ENCODE measurements at regions not wholly inside any gene's neighbourhood (a gene's known extent, or its start where the extent isn't known, plus 50 kb on each side); places are given as distances from the start of the nearest gene placed in this dataset.
"Not testable (repeated sequence)": the region's sequence is repeated elsewhere in the genome, so short reads cannot be mapped to it uniquely, and the experiment has no call there.

DNA sequence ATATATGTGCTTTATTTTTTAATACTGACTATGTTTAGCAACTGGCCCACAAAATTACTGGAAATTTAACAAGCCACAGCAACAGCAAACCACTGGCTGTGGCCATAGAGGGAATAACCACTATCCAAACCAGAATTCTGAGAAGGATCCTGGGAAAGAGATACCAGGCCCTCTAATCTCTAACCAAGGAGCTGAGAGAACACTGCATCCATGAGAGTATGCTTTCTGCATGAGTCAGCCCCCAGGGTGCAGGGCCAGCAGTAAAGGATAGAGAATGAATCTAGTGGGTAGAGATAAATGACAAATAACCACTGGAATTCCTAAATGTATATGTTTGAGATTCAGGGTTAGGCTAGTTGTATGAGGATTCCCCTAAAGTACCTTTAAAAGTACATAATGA lies 221.8 kb downstream of the KIT start:
- DNase-seq (ENCODE audit: extremely low read depth in 1 of 11, low read depth in 9 of 11, low spot score in 4 of 11), result no peak

DNA sequence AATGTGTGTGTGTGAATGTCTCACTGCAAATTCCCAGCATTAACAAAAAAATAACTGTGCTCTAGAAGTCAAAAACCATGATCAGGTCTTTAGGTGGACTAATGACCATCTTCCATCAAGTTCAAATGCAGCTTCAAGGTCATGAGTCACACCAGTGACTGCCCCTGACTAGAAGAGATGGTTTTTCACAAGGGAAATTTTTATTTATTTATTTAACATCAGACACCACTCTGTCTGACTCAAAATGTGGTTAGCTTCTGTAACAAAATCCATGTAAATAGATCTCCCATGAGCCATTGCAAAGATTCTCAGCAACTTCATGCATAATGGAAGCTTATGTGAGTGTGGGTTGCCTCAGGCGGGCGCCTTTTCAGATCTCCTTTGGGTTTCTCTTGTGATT lies 219.2 kb downstream of the KIT start:
- DNase-seq (ENCODE audit: extremely low read depth in 1 of 11, low read depth in 9 of 11, low spot score in 4 of 11), result no peak

DNA sequence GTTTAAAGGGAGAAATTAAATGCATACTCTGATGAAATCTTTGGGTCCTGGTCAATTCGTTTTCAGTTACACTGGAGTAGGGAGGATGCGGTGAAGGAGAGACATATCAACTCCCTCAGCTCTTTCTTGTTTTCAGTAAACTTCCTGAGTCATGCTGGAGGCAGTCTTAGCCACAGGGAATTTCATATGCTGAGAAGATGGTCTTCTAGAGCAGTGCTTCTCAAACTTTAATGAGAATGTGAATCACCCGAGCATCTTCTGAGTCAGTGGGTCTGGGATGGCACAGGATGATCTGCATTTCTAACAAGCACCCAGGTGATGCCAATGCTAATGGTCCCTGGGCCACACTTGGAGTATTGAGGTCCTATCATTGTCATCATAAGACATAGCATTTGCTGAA lies 214.5 kb downstream of the KIT start:
- no peak for DNase-seq (ENCODE audit: extremely low read depth in 1 of 11, low read depth in 9 of 11, low spot score in 4 of 11)

DNA sequence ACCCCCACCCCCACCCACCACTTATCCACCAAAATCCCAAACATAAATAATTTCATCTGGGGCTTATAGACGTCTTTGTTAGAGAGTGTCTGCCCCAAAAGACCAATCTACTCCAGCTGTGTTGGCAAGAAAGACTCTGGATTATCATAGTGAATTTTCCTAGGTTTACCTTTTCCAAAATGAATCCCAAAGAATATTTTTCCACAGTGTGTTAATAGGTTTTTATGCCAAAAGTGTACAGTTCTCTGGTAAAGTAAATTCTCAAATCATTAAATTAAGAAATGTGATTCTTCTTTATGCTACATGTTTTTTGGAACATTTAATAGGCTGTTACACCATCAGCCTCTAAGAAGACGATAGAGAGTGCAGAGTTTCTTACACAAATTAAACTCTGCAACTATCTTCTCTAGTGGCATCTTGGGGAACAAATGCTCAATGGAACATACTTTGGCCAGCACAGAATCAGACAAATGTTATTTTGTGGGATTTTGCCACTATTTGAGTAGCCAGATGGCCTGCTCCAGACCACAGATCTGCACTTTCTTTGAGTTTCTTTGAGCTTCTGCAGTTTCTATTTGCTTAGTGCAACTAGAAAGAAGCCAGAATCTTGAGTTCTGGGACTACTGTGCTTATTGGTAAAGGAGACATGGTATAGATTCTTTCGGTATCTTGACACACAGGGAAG lies 206.0 kb downstream of the KIT start:
- no peak for DNase-seq (ENCODE audit: extremely low read depth in 1 of 11, low read depth in 9 of 11, low spot score in 4 of 11)

DNA sequence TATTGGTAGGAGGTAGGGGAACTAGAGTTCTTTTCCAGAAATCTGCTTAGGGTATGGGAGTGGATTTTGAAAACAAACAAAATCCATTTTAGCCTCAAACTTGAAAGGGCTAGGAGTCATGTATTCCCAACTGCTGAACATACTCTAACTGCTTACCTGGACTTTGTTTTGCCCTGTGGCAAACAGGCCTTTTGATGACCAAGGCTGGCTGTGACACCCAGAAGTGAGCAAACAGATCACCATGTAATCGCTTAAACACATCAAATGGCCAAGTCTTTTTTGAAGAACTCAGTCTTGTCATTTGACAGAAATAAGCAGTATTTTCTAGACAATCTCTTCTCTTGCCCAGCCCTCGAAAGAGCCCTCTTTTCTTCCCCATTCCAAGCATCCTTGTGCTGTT lies 203.4 kb downstream of the KIT start:
- DNase-seq (ENCODE audit: extremely low read depth in 1 of 11, low read depth in 9 of 11, low spot score in 4 of 11), result no peak

DNA sequence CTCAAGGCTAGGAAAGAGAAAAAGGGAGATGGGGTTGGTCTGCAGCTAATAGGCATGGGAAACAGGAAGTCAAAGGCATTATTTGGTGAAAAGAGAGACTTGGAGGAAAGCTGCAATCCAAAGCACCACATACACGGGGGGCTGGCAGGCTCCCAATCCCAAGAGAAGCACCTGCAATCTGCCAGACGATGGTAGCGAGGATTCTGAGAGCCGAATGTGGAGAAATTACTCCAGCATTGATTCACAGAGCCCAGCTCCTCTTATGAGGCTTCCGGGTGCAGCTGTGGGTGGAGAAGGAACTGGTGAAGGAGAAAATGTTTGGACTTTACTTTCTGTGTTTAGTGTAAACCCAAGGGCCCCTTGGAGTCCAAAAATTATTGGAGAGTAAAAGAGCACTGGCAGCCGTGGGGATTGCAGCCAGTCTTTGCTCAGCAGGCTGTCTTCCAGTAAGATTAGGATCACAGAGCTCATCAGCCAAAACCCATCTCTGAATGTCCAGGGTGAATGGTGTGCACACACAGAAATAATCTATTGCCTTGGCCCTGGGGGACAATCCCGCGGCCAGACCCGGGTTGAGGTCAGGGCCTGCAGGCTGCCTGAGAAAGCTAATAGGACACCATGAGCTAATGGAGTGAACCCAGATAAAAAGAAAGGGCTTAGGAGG lies 197.6 kb downstream of the KIT start:
- DNase-seq (ENCODE audit: extremely low read depth in 1 of 11, low read depth in 9 of 11, low spot score in 4 of 11), result no peak

DNA sequence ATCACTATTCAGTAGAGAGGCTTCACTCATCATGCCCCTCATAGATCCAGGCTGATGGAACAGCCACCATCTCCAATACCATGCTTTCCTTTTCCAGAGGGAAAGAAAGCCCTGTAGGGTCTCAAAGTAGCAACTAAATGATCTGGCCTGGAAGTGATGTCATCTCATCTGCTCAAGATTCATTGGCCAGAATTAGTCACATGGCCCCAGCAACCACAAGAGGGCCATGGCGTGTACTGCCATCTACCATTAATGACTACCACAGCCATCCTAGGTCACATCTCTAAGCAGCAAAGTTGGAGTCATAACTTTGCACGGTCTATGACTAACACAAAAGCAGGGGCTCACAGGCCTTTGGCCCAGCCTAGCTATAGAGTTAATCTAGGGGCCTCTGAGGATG lies 194.8 kb downstream of the KIT start:
- DNase-seq (ENCODE audit: extremely low read depth in 1 of 11, low read depth in 9 of 11, low spot score in 4 of 11), result no peak

DNA sequence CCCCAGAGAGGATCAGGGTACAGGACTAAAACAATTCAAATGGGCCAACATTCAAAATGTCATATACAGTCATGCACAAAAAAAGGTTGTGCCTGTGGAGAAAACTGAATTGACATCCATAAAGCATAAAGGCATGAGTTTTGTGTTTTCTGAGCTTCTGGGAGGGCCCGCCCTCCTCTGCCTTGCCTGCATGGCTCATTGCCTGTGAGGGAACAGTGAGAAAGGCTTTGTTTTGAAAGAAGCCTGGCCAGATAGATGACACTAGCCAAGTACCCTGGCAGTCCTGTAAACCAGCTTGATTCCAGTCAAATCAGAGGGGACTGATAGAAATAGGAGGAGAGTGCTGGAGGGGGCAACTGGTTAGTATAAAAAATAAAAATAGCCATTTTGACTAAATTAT lies 194.3 kb downstream of the KIT start:
- DNase-seq (ENCODE audit: extremely low read depth in 1 of 11, low read depth in 9 of 11, low spot score in 4 of 11), result no peak

DNA sequence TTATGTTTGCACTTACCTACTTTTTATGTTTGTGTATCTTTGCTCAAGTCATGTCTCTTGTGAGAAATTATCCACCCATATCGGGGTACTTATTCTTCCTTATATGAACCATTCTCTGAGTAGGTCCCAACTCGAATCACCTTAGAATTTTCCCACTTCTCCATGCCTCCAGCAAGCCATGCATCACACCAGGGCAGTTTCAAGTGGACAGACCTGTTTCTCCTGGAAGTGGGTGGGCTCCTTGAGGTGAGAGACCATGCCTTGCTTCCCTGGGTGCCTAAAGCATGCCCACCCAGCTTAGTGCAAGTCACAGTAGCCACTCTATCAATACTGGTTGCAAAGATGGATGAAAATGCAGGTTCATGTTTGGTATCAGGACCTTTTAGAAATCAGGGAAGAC lies 187.2 kb downstream of the KIT start:
- no peak for DNase-seq (ENCODE audit: extremely low read depth in 1 of 11, low read depth in 9 of 11, low spot score in 4 of 11)

DNA sequence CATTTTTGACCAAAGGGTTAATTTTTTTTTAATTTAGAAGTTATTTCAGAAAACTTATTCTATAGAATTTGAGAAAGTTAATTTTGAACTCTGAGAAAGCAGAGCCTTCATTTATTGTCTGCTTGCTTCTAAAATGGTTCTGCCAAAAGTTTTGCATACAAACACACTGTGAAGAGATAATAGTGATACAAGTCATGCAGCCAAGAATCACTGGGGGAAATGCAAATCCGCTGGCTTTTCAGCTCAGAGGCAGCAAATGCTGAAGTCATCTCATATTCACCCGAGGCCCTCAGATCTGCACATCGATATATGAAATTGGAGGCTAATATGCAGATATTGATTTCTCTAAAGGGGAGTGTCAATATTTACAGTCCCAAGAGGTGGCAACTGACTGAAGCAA lies 186.2 kb downstream of the KIT start:
- DNase-seq (ENCODE audit: extremely low read depth in 1 of 11, low read depth in 9 of 11, low spot score in 4 of 11), result no peak

DNA sequence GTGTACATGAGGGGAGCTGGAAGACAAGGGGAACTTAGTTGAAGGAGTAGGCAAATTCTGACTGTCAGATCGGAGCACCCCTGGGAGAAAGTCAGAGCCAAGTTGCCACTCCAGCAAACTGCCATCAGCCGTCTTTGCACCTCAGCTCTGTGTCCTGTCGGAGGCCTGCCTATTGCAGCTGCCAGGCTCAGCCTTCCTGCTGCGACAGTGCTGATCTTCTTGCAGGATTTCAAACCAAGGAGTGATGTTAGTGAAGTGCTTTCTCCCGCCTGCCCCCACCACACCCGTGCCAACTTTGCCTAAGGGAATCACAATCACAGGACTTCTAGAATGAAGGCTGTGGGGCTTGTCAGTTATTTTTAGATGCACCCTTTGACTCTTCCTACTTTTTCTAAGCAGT lies 185.3 kb downstream of the KIT start:
- DNase-seq (ENCODE audit: extremely low read depth in 1 of 11, low read depth in 9 of 11, low spot score in 4 of 11), result no peak

DNA sequence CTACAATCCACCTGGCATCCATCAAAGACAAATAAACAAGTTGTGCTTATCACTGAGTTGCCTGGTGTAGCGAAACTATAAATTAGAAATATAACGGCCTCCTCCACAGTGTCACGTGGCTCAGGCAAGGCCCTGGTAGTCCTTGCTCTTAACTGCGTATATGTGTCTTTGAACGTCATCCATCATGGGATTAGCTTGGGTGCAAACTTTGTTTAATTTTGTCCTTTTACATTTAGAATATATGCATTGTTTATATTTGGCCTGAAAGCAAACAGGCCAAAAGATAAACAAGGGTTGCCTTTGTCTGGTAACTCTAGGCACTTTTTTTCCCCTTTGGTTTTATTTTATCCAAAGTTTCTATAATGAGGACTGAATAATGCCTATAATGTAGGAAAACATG lies 184.9 kb downstream of the KIT start:
- peak in 2 of 11 donors; percentile 12 to 13 for DNase-seq (ENCODE audit: extremely low read depth in 1 of 11, low read depth in 9 of 11, low spot score in 4 of 11)

DNA sequence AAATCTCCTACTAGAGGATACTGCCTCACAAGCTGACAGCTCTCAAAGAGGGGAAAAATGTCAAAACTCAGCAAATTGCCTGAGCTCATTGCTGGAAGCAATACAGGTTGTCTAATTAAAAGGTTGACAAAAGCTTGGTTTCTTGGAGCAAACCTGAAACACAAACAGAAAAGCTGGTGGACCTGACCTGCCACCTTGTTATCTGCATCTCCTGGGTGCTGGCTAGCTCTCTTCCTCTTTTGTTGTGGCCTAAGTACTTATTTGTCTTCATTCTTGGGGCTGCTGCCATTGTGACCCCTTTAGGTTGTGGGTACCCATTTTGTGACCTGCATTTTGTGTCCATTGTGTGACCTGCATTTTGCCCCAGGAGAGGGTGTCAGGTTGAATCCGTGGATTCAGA lies 184.5 kb downstream of the KIT start:
- no peak for DNase-seq (ENCODE audit: extremely low read depth in 1 of 11, low read depth in 9 of 11, low spot score in 4 of 11)

DNA sequence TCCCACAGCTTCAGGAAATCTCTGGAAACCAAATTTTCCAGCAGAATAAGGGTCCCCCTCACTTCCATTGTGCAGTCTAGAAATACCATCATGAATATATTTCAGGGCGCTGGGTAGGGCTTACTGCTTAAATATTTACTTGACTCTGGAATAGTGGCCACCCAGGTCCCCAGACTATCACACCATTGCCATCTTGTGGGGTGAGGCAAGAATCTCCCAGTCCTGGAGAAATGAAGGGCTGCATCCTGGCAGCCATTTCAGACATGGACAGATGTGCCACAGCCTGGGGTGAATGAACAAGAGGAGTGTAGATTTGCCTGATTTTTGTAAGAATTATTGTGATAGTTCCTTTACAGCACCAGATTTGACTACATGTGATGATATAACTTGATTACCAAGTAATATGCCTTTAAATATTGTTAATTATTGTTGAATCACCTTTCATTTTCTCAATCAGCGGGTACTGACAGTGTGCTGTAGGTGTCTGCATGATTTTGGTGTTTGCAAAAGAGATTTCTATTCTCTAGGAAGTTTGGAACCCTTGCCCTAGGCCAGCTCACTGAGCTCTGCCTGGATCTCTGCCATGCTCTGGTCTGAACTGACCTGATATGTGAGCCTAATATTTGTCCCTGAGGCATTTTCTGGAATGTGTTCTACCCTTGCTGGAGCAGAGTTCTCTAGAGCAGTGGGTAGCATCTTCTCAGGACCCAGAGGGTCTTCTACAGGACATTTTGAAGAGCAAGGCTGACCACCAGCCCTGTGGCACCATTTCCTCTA lies 183.4 kb downstream of the KIT start:
- DNase-seq (ENCODE audit: extremely low read depth in 1 of 11, low read depth in 9 of 11, low spot score in 4 of 11), result no peak

DNA sequence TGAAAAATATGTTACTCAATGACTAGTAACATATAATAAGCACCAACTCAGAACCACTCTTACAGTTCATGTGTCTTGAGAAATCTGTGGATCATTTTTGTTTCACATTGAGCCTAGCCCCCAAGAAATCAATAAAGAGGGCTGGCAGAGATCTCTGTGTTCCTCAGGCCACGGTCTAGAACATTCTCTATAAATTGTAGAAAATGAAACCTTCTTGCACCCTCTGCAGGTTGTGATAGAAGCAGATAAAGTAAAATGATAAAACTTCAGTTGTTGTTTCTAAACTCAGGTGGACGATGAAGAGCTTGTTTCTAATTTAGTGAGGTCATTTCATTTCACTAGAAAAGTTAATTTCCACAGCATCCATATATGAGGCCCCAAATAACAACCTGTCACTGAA lies 182.7 kb downstream of the KIT start:
- no peak for DNase-seq (ENCODE audit: extremely low read depth in 1 of 11, low read depth in 9 of 11, low spot score in 4 of 11)

DNA sequence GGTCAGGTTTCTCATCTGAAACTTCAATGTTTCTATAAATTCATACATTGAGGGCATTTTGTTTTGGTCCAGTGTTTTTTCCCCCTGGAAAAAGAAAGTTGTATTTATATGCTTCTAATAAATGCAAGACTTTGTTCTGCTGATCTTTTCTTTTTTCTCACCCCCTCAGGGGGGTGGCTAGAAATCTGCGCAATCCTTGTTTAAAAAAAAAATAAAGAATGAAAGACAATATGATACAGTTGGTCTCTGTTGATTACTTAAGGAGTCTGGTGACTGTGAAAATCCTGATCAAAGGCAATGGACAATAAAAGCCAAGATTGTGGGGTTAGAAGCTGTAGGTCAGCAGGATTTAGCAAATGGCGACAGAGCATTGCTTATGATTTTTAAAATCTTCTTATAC lies 180.5 kb downstream of the KIT start:
- no peak for DNase-seq (ENCODE audit: extremely low read depth in 1 of 11, low read depth in 9 of 11, low spot score in 4 of 11)

DNA sequence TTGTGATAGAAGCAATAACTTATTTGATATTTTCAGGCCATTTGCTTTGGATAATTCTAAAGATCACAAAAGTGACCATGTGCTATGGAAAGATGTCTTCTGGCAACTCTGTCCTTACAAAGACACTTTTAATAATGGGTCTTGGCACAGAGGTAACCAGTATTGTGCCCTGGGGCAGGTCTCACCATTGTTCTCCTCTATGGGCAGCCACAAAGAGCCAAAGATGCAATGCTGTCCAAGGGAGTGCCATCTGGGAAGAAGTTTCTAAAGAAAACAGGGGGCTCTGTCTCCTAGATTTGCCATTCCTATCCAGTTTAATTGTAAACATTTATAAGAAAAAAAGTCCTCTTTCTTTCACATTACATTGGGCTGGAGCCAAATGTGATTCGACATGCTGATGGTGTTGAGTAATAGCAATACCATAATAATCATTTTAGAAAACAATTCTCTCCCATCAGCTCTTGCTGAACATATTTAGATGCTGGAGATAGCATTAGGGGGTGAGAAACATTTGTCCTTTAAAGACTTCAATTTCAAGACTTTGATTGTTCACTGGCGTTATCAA lies 179.9 kb downstream of the KIT start:
- DNase-seq (ENCODE audit: extremely low read depth in 1 of 11, low read depth in 9 of 11, low spot score in 4 of 11), result no peak

DNA sequence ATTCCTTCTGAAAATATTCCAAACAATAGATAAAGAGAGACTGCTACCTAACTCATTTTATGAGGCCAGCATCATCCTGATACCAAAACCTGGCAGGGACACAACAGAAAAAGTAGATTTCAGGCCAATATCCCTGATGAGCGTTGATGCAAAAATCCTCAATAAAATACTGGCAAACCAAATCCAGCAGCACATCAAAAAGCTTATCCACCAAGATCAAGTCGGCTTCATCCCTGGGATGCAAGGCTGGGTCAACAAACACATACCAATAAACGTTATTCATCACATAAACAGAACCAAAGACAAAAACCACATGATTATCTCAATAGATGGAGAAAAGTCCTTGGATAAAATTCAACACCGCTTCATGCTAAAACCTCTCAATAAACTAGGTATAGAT lies 170.6 kb downstream of the KIT start:
- not testable (repeated sequence) for DNase-seq (ENCODE audit: extremely low read depth in 1 of 11, low read depth in 9 of 11, low spot score in 4 of 11)

DNA sequence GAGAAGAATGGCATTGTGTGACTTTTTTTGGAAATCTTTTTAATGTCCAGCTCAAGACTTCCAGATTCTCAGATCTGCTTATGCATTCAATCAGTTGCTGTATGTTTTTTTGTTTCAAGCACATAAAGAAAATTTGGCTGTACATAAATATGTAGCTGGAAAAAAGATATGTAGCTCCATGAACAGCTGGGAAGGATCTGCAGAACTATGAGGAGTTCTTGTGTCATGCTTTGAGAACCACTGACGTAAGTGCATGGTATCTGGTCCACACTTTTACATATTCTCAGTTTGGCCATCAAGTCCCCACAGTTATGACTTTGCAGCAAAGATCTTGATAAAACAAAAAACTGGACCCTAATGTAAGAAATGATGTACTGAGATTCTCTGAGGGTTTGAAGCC lies 165.9 kb downstream of the KIT start:
- DNase-seq (ENCODE audit: extremely low read depth in 1 of 11, low read depth in 9 of 11, low spot score in 4 of 11), result peak in 5 of 11 donors; percentile 16 to 52 (median 36)

DNA sequence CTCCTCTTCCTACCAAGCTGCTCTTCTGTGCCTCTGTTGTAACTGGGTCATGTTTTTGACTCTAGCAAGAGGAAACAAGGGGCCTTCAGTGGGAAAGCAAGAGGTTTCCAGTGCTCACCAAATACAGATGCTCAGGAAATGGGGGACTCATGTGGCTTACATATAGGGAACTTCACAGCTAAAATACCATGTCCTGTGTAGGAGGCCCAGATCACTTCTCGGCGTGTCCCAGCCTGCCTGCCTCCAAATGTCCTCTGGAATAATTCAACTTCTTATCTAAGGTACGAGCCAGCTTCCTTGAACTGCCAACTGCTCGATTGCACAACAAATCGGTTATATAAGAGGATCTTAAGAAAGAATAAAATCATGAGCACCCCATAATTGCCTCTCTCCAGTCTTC lies 161.3 kb downstream of the KIT start:
- no peak for DNase-seq (ENCODE audit: extremely low read depth in 1 of 11, low read depth in 9 of 11, low spot score in 4 of 11)

Data from renal cortex interstitium (tissue), 11 donors.